OCI-LY7 (cell line): ENCODE measurements at regions not wholly inside any gene's neighbourhood (a gene's known extent, or its start where the extent isn't known, plus 50 kb on each side); places are given as distances from the start of the nearest gene placed in this dataset.

Experiments
- BruUV-seq: library from RNA; stranded (reverse); fragments of 400-500 nt; replicated peaks from 2 replicates; lab custom pipeline; 2021; lab: Mats Ljungman, UMichigan
- CTCF ChIA-PET: fragments of 300-600 bp; sonication (Branson Sonifier 250); formaldehyde crosslinking; loops from one replicate; lab custom pipeline; 2022; ENCODE audit warnings: antibody characterized with exemption; ENCODE audit not compliant: unreplicated experiment; lab: Charles Lee
- POLR2A ChIA-PET: fragments of 300-600 bp; sonication (Branson Sonifier 250); formaldehyde crosslinking; loops from one replicate; lab custom pipeline; 2022; ENCODE audit warnings: antibody characterized with exemption; lab: Charles Lee
- DNase-seq: peaks from one replicate; pipeline ENCODE4 v3.0.0-alpha.2; 2015; ENCODE audit warnings: low spot score
- H2AFZ ChIP-seq: fragments of 200-600 bp; sonication (generic), shearing (Covaris generic); 2 replicates; pipeline ENCODE4 v1.6.1; 2014; ENCODE audit warnings: mild to moderate bottlenecking, antibody characterized with exemption, low read length, moderate library complexity
- H3K27ac ChIP-seq: fragments of 200-600 bp; sonication (generic); 2 replicates; pipeline ENCODE4 v1.5.1; 2014; ENCODE audit warnings: mixed run types, low read depth, mild to moderate bottlenecking, moderate library complexity, low read length, inconsistent platforms; ENCODE audit not compliant: poor library complexity, severe bottlenecking
- H3K36me3 ChIP-seq: fragments of 200-600 bp; sonication (generic); 2 replicates; pipeline ENCODE4 v1.6.1; 2014; ENCODE audit warnings: mild to moderate bottlenecking, antibody characterized with exemption, low read length, moderate library complexity, mixed read lengths; ENCODE audit not compliant: insufficient read depth
- H3K4me1 ChIP-seq: fragments of 200-600 bp; sonication (generic); 2 replicates; pipeline ENCODE4 v1.5.1; 2014; ENCODE audit warnings: mild to moderate bottlenecking, low read length; ENCODE audit not compliant: insufficient read depth, poor library complexity, severe bottlenecking
- H3K4me2 ChIP-seq: fragments of 200-600 bp; sonication (generic); 2 replicates; pipeline ENCODE4 v1.6.1; 2014; ENCODE audit warnings: mild to moderate bottlenecking, low read length
- H3K4me3 ChIP-seq: fragments of 200-600 bp; sonication (generic); 2 replicates; pipeline ENCODE4 v1.5.1; 2014; ENCODE audit warnings: mild to moderate bottlenecking, low read depth, low read length; ENCODE audit not compliant: poor library complexity, severe bottlenecking
- H3K79me2 ChIP-seq: fragments of 200-600 bp; sonication (generic); 2 replicates; pipeline ENCODE4 v1.6.1; 2016; ENCODE audit warnings: low read depth, mild to moderate bottlenecking, low read length, moderate library complexity, mixed read lengths; ENCODE audit not compliant: insufficient read depth
- H3K9me2 ChIP-seq: fragments of 200-600 bp; sonication (generic); 2 replicates; pipeline ENCODE4 v1.6.1; 2016; ENCODE audit warnings: mild to moderate bottlenecking, low read length, mixed read lengths; ENCODE audit not compliant: insufficient read depth
- H3K9me3 ChIP-seq: fragments of 200-600 bp; sonication (generic); 2 replicates; pipeline ENCODE4 v1.6.1; 2014; ENCODE audit warnings: mild to moderate bottlenecking, mixed run types, low read length, mixed read lengths
- H4K20me1 ChIP-seq: fragments of 200-600 bp; sonication (generic); 2 replicates; pipeline ENCODE4 v1.6.1; 2014; ENCODE audit warnings: mild to moderate bottlenecking, antibody characterized with exemption, low read length, moderate library complexity, mixed read lengths; ENCODE audit not compliant: insufficient read depth
- EZH2phosphoT487 ChIP-seq: fragments of 200-600 bp; sonication (generic); IDR thresholded peaks from 2 replicates; pipeline ENCODE4 v1.6.1; 2018; ENCODE audit warnings: low read depth, borderline replicate concordance, mild to moderate bottlenecking, mixed run types, antibody characterized with exemption, low read length, moderate library complexity, mixed read lengths
- intact Hi-C: fragments of 100-400 bp; cut with micrococcal nuclease; formaldehyde crosslinking; loops from one replicate; pipeline ENCODE4 v1.10.0; 2022; ENCODE audit not compliant: unreplicated experiment
- TF ChIP-seq, protein P1 (sequence below): fragments of 200-600 bp; sonication (generic); conservative IDR thresholded peaks from 2 replicates; pipeline ENCODE4 v1.5.1; 2014; ENCODE audit warnings: mild to moderate bottlenecking, antibody characterized with exemption, low read length, moderate library complexity, mixed read lengths

DNA sequence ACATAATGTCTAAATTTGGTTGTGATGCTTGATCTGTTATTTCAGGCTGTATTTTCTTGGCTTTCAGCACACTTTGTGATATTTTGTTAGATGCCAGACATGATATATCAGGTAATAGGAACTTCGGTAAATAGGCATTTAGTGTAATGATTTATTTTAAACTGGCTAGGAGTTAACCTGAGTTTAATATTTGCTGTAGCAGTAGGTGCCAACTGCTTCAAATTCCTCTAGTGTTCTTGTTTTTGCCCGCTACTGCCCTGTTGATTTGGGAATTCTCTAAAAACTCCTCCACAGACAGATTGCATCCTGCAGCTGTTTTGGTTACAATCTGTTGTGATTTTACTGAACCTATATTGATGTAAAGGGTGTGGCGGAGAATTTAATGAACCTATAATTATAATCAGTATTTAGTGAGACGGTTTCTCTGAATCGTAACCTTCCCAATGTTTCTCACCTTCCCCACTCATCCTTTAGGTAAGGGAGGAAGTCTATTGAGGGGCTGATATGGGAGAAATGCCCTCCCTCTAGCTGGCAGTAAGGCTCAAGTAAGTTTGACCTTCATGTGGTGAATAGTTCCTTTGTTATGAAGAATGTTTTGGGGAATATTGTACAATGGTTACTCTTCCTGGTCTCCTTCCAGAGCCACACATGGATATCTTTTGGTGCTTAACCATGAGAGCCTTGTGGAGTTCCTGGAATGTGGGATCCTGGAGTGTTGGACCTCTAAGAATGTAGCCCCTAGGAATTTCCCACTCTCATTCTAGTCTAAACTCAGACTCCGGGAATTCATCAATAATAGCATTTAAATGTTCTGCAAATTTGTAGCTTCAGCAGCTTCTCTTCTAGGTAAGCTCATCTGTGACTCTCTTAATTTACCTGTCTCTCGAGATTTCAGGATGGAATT is 634.1 kb downstream of the FSCB start:
- Histone ChIP-seq H3K4me3 (no peak overlapping the region), H2AFZ (no peak overlapping the region), H3K4me1 (no peaks in the 10 kb centered on the region), H3K9me3 (no peaks in the 10 kb centered on the region), H3K4me2 (no peak overlapping the region), H3K27ac (no peak overlapping the region), H3K9me2 (no peaks in the 10 kb centered on the region), H3K36me3 (no peaks in the 10 kb centered on the region), H4K20me1 (no peaks in the 10 kb centered on the region), H3K79me2 (no peaks in the 10 kb centered on the region)
- no peak for TF ChIP-seq EZH2phosphoT487
- TF ChIP-seq, protein P1, sequence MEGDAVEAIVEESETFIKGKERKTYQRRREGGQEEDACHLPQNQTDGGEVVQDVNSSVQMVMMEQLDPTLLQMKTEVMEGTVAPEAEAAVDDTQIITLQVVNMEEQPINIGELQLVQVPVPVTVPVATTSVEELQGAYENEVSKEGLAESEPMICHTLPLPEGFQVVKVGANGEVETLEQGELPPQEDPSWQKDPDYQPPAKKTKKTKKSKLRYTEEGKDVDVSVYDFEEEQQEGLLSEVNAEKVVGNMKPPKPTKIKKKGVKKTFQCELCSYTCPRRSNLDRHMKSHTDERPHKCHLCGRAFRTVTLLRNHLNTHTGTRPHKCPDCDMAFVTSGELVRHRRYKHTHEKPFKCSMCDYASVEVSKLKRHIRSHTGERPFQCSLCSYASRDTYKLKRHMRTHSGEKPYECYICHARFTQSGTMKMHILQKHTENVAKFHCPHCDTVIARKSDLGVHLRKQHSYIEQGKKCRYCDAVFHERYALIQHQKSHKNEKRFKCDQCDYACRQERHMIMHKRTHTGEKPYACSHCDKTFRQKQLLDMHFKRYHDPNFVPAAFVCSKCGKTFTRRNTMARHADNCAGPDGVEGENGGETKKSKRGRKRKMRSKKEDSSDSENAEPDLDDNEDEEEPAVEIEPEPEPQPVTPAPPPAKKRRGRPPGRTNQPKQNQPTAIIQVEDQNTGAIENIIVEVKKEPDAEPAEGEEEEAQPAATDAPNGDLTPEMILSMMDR = no peak
- CTCF ChIA-PET = no interaction called here
- DNase-seq = no peak
- BruUV-seq = no TSS peak
- POLR2A ChIA-PET = interaction anchor here (0.6 kb wide), 1 partner anchor 1319 kb away, joined by 3 read pairs; no protein-coding TSS in a partner anchor
- intact Hi-C loops = no loop called here

DNA sequence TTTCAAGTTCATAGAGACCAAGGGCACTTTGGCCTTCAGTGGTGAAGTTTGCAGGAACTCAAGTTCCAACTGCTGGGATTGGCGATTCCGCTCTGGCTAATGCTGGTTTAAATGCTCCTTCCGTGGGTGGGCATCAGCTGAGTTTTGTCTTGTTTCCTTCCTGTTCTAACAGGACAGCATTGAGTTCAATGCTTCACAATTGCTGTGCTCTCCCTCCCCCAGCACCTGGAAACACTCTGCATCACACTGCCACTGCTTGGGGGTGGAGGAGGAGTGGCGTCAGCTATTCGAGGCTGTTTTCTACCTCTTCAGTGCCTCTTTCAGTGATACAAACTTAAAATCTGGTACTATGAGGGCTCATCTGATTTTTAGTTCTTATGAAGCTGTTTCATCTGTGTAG is 634.9 kb downstream of the FSCB start:
- BruUV-seq = no TSS peak
- ChIA-PET POLR2A (no interaction called here), CTCF (no interaction called here)
- Histone ChIP-seq H3K9me3 (no peaks in the 10 kb centered on the region), H4K20me1 (no peaks in the 10 kb centered on the region), H3K9me2 (no peaks in the 10 kb centered on the region), H3K27ac (no peak overlapping the region), H3K4me1 (no peaks in the 10 kb centered on the region), H2AFZ (no peak overlapping the region), H3K4me3 (no peak overlapping the region), H3K79me2 (no peaks in the 10 kb centered on the region), H3K4me2 (no peak overlapping the region), H3K36me3 (no peaks in the 10 kb centered on the region)
- intact Hi-C loops = no loop called here
- no peak for DNase-seq
- TF ChIP-seq, protein P1 = no peak
- no peak for TF ChIP-seq EZH2phosphoT487

DNA sequence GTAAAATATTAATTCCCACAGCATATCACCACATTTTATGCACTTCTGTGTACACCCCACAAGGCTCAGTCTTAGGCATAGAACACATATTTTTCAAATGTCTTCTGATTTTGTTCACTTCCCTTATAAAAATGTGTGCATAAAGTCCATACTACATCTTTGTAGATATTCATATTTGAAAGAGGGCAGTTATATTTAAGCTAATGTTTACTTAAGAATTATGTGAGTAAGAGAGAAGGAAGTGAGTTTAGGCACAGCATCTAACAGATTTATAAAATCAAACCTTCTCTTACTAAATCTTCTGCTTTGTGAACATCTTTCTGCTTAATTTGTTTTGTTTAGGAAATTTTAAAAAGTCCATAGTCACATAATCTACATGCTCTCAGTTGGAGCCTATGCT is 648.1 kb downstream of the FSCB start:
- POLR2A ChIA-PET = no interaction called here
- Histone ChIP-seq H3K4me1 (no peaks in the 10 kb centered on the region), H3K4me3 (no peak overlapping the region), H3K4me2 (no peak overlapping the region), H3K27ac (no peak overlapping the region), H2AFZ (no peak overlapping the region), H3K9me2 (no peaks in the 10 kb centered on the region), H3K36me3 (no peaks in the 10 kb centered on the region), H3K9me3 (no peaks in the 10 kb centered on the region), H4K20me1 (no peaks in the 10 kb centered on the region), H3K79me2 (no peaks in the 10 kb centered on the region)
- no peak for DNase-seq
- BruUV-seq = no TSS peak
- CTCF ChIA-PET = no interaction called here
- intact Hi-C loops = no loop called here
- TF ChIP-seq, protein P1 = no peak
- no peak for TF ChIP-seq EZH2phosphoT487
